Osteocyte (in vitro differentiated cells): ENCODE measurements at regions not wholly inside any gene's neighbourhood (a gene's known extent, or its start where the extent isn't known, plus 50 kb on each side); places are given as distances from the start of the nearest gene placed in this dataset.

Source experiments
- DNase-seq: peaks from one replicate; pipeline ENCODE4 v3.0.0; 2021; ENCODE audit warnings: mixed read lengths; ENCODE audit not compliant: unreplicated experiment; ENCODE audit errors: extremely low spot score
- H3K27ac Mint-ChIP-seq: one replicate; pipeline ENCODE4 v1.8.0; 2021; ENCODE audit warnings: mild to moderate bottlenecking, mixed read lengths; ENCODE audit not compliant: unreplicated experiment
- H3K27me3 Mint-ChIP-seq: one replicate; pipeline ENCODE4 v1.8.0; 2021; ENCODE audit warnings: mixed read lengths; ENCODE audit not compliant: unreplicated experiment
- H3K36me3 Mint-ChIP-seq: one replicate; pipeline ENCODE4 v1.8.0; 2021; ENCODE audit warnings: mixed read lengths; ENCODE audit not compliant: unreplicated experiment
- H3K4me1 Mint-ChIP-seq: one replicate; pipeline ENCODE4 v1.8.0; 2021; ENCODE audit warnings: mixed read lengths; ENCODE audit not compliant: unreplicated experiment
- H3K4me3 Mint-ChIP-seq: one replicate; pipeline ENCODE4 v1.8.0; 2021; ENCODE audit warnings: mild to moderate bottlenecking, moderate library complexity, mixed read lengths; ENCODE audit not compliant: unreplicated experiment
- H3K9me3 Mint-ChIP-seq: one replicate; pipeline ENCODE4 v1.8.0; 2021; ENCODE audit warnings: mixed read lengths; ENCODE audit not compliant: unreplicated experiment
- TF ChIP-seq, protein P1 (sequence below): fragments of 200-600 bp; sonication (generic); IDR thresholded peaks from 2 replicates; pipeline ENCODE4 v1.5.0; 2021; ENCODE audit warnings: antibody characterized with exemption, mild to moderate bottlenecking, moderate library complexity

GRCh38 chr1:219790834-219791615, 137.3 kb downstream of the SLC30A10 start:
- no peak for DNase-seq
- no peaks in the 10 kb centered on the region for H3K36me3 Mint-ChIP-seq
- TF ChIP-seq, protein P1, sequence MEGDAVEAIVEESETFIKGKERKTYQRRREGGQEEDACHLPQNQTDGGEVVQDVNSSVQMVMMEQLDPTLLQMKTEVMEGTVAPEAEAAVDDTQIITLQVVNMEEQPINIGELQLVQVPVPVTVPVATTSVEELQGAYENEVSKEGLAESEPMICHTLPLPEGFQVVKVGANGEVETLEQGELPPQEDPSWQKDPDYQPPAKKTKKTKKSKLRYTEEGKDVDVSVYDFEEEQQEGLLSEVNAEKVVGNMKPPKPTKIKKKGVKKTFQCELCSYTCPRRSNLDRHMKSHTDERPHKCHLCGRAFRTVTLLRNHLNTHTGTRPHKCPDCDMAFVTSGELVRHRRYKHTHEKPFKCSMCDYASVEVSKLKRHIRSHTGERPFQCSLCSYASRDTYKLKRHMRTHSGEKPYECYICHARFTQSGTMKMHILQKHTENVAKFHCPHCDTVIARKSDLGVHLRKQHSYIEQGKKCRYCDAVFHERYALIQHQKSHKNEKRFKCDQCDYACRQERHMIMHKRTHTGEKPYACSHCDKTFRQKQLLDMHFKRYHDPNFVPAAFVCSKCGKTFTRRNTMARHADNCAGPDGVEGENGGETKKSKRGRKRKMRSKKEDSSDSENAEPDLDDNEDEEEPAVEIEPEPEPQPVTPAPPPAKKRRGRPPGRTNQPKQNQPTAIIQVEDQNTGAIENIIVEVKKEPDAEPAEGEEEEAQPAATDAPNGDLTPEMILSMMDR, result no peak
- no peak overlapping the region for H3K27ac Mint-ChIP-seq
- H3K27me3 Mint-ChIP-seq, result no peaks in the 10 kb centered on the region
- H3K4me1 Mint-ChIP-seq, result peaks cover 9% of the 10 kb centered on the region
- H3K9me3 Mint-ChIP-seq, result peaks cover 4% of the 10 kb centered on the region
- no peak overlapping the region for H3K4me3 Mint-ChIP-seq

GRCh38 chr1:219788700-219789099, 139.7 kb downstream of the SLC30A10 start:
- no peaks in the 10 kb centered on the region for H3K36me3 Mint-ChIP-seq

DNA sequence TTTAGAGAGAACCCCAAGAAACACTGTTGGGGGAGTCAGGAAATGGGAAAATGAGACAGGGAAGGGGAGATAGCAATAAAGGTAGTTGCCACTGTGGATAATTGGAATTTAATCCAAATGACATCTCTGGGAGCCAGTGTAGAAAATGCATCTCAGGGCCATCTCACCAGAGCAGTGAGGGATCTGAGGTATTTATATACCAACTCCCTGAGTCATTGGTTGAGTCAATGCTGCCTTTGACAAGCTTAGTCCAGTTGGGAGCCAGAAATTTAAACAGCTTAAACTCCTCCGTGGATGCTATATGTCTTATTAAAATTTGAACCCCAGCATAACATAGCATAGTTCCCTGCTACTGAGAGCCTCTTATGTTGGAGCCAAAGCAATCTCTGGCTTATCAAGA, 140.3 kb downstream of the SLC30A10 start:
- peaks cover 3% of the 10 kb centered on the region for H3K27me3 Mint-ChIP-seq
- H3K4me1 Mint-ChIP-seq, result peaks cover 9% of the 10 kb centered on the region
- TF ChIP-seq, protein P1, result no peak
- no peak for DNase-seq
- no peak overlapping the region for H3K27ac Mint-ChIP-seq
- H3K9me3 Mint-ChIP-seq, result peaks cover 4% of the 10 kb centered on the region
- H3K4me3 Mint-ChIP-seq, result no peak overlapping the region
- H3K36me3 Mint-ChIP-seq, result no peaks in the 10 kb centered on the region

More at GRCh38 chr1:219788700-219789099, 139.7 kb downstream of the SLC30A10 start:
- Mint-ChIP-seq H3K27me3 (peaks cover 1% of the 10 kb centered on the region), H3K4me1 (peaks cover 9% of the 10 kb centered on the region), H3K27ac (no peak overlapping the region), H3K9me3 (peaks cover 4% of the 10 kb centered on the region), H3K4me3 (no peak overlapping the region)
- TF ChIP-seq, protein P1, result no peak
- no peak for DNase-seq

DNA sequence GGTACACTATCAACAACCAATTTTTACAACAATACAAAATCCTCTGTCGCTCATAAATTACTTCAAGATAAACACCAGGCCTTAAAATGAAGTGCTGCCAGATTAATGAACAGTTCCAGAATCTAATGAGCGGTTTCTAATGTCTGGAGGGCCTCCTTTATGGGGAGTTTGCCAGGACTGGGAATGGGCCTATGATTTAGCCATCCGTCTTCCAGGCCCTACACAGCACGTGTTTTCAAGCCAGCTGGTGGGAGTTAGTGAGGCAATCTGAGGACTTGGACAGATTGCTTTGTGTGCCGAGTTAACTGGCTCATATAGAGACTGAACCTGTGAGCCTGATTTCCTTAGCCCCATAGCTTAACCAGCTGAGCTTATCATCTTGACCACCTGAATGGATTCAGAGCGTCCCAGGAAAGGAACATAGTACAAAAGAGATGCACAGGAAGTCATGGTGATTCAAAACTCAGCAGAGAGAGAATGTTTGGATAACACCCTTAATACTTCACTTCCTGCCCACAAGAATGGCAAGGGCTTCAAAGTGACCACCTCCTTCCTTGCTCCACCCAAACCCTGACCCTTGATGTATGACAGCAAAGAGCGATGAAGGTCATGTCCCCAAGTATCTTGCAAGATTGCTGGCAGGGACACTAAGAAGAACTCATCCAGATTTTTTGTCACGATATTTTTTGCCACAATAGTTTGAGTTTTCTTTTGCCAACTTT, 143.5 kb downstream of the SLC30A10 start:
- DNase-seq, result no peak
- H3K9me3 Mint-ChIP-seq, result peaks cover 4% of the 10 kb centered on the region
- H3K27ac Mint-ChIP-seq, result no peak overlapping the region
- TF ChIP-seq, protein P1, result no peak
- H3K4me3 Mint-ChIP-seq, result no peak overlapping the region
- H3K36me3 Mint-ChIP-seq, result no peaks in the 10 kb centered on the region
- no peaks in the 10 kb centered on the region for H3K4me1 Mint-ChIP-seq
- H3K27me3 Mint-ChIP-seq, result peaks cover 3% of the 10 kb centered on the region

DNA sequence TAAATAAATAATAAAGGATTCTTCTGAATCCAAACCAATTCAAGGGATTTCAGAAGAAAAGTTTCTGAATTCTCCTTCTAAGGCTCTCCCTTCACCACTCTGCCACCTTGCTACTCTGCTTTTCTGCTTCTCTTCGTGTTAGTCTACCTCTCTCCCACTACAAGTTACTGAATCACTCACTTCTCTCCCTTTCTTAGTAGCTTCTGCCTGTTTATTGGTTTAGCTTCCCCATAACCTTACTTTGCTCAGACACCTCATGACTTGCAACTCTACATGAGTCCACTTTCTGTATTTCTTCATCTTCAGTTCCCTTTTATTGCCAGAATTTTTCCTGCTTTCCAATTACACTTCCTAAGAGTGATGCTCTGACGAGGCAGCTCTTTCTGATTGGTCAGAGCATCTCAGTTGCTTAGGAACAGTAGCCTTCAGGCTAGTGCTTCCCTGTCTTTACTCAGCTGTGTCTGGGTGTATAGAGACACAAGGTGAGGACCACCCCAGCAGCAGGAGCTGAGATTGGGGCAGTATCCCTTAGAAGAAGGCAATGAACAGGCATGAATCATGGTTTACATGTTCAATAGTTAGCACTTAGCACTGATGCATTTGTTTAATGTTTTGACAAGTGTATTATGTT, 144.6 kb downstream of the SLC30A10 start:
- Mint-ChIP-seq H3K27me3 (peaks cover 3% of the 10 kb centered on the region), H3K9me3 (peaks cover under 1% of the 10 kb centered on the region), H3K36me3 (no peaks in the 10 kb centered on the region), H3K4me3 (no peak overlapping the region), H3K4me1 (no peaks in the 10 kb centered on the region), H3K27ac (no peak overlapping the region)
- DNase-seq, result no peak
- TF ChIP-seq, protein P1, result no peak
